HEK293 (cell line): ENCODE measurements at regions not wholly inside any gene's neighbourhood (a gene's known extent, or its start where the extent isn't known, plus 50 kb on each side); places are given as distances from the start of the nearest gene placed in this dataset.

Experiments used
- CTCF ChIA-PET: fragments of 350-600 bp; formaldehyde crosslinking; extraction: SDS; loops from one replicate; lab custom pipeline; 2021; ENCODE audit warnings: antibody characterized with exemption; lab: Yijun Ruan, JAX
- POLR2A ChIA-PET: fragments of 300-600 bp; formaldehyde crosslinking; extraction: SDS; loops from one replicate; lab custom pipeline; 2020; ENCODE audit warnings: antibody characterized with exemption, inconsistent platforms; lab: Yijun Ruan, JAX
- H3K27ac ChIP-seq: fragments of 200-500 bp; sonication (Bioruptor generic); 2 replicates; pipeline ENCODE4 v1.5.1; 2014; ENCODE audit warnings: low read depth, low read length, control low read depth, inconsistent platforms; ENCODE audit errors: extremely low read depth
- H3K36me3 ChIP-seq, 2 experiments: fragments of 200-500 bp in 1 of 2; sonication (Bioruptor generic) in 1 of 2; 1 replicate in 1 of 2; 2 replicates in 1 of 2; pipeline ENCODE4 v1.5.1; 2014 to 2017; ENCODE audit warnings: inconsistent platforms in 2 of 2, low read length in 2 of 2; ENCODE audit not compliant: control insufficient read depth in 2 of 2, insufficient read depth in 1 of 2
- H3K4me1 ChIP-seq: fragments of 200-500 bp; sonication (Bioruptor generic); 2 replicates; pipeline ENCODE4 v1.5.1; 2014; ENCODE audit warnings: mild to moderate bottlenecking, low read length, inconsistent platforms; ENCODE audit not compliant: control insufficient read depth, insufficient read depth
- H3K4me3 ChIP-seq: 2 replicates; pipeline ENCODE4 v1.5.1; 2011; ENCODE audit warnings: low read depth, mild to moderate bottlenecking, control low read depth, low read length, moderate library complexity
- H3K9me3 ChIP-seq: fragments of 200-500 bp; sonication (Bioruptor generic); 2 replicates; pipeline ENCODE4 v1.5.1; 2014; ENCODE audit warnings: low read depth, low read length, inconsistent platforms; ENCODE audit not compliant: control insufficient read depth, insufficient read depth
- CTCF ChIP-seq: fragments of 450-650 bp; formaldehyde crosslinking; IDR thresholded peaks from 2 replicates; pipeline ENCODE4 v1.5.1; 2016; ENCODE audit warnings: missing biosample characterization, missing genetic modification characterization
- ELK4 ChIP-seq: IDR thresholded peaks from 2 replicates; pipeline ENCODE4 v1.6.1; 2011; ENCODE audit warnings: mild to moderate bottlenecking, low read depth, low read length, borderline replicate concordance
- RBAK ChIP-seq: fragments of 450-650 bp; formaldehyde crosslinking; IDR thresholded peaks from 2 replicates; pipeline ENCODE4 v1.5.1; 2016; ENCODE audit warnings: missing biosample characterization, missing genetic modification characterization
- REPIN1 ChIP-seq: fragments of 450-650 bp; formaldehyde crosslinking; IDR thresholded peaks from 2 replicates; pipeline ENCODE4 v1.5.1; 2017; ENCODE audit warnings: missing biosample characterization, missing genetic modification characterization, low read depth
- SCRT1 ChIP-seq: fragments of 450-650 bp; formaldehyde crosslinking; IDR thresholded peaks from 2 replicates; pipeline ENCODE4 v1.5.1; 2016; ENCODE audit warnings: missing biosample characterization, missing genetic modification characterization, borderline replicate concordance
- SCRT2 ChIP-seq: fragments of 450-650 bp; formaldehyde crosslinking; IDR thresholded peaks from 2 replicates; pipeline ENCODE4 v1.5.1; 2016; ENCODE audit warnings: missing biosample characterization, missing genetic modification characterization
- SETDB1 ChIP-seq: IDR thresholded peaks from one replicate; pipeline ENCODE4 v1.6.1; 2017; ENCODE audit warnings: mild to moderate bottlenecking, low read length, moderate library complexity, mixed read lengths; ENCODE audit not compliant: insufficient read length
- SP3 ChIP-seq: fragments of 450-650 bp; formaldehyde crosslinking; IDR thresholded peaks from 2 replicates; pipeline ENCODE4 v1.5.1; 2016; ENCODE audit warnings: missing biosample characterization, missing genetic modification characterization
- TSHZ1 ChIP-seq: fragments of 450-650 bp; formaldehyde crosslinking; IDR thresholded peaks from 2 replicates; pipeline ENCODE4 v1.5.1; 2016; ENCODE audit warnings: missing biosample characterization, missing genetic modification characterization, borderline replicate concordance
- ZBTB17 ChIP-seq: fragments of 450-650 bp; formaldehyde crosslinking; IDR thresholded peaks from 2 replicates; pipeline ENCODE4 v1.5.1; 2016; ENCODE audit warnings: missing biosample characterization, missing genetic modification characterization
- ZBTB49 ChIP-seq: fragments of 450-650 bp; formaldehyde crosslinking; IDR thresholded peaks from 2 replicates; pipeline ENCODE4 v1.5.1; 2016; ENCODE audit warnings: missing biosample characterization, missing genetic modification characterization, low read depth
- ZBTB6 ChIP-seq: fragments of 450-650 bp; formaldehyde crosslinking; IDR thresholded peaks from 2 replicates; pipeline ENCODE4 v1.5.1; 2017; ENCODE audit warnings: missing biosample characterization, missing genetic modification characterization
- ZNF114 ChIP-seq: fragments of 450-650 bp; formaldehyde crosslinking; IDR thresholded peaks from 2 replicates; pipeline ENCODE4 v1.5.0; 2017; ENCODE audit warnings: missing biosample characterization, missing genetic modification characterization
- ZNF211 ChIP-seq: fragments of 450-650 bp; formaldehyde crosslinking; IDR thresholded peaks from 2 replicates; pipeline ENCODE4 v1.5.1; 2016; ENCODE audit warnings: low read depth, missing biosample characterization, missing genetic modification characterization
- ZNF280C ChIP-seq: fragments of 450-650 bp; formaldehyde crosslinking; IDR thresholded peaks from 2 replicates; pipeline ENCODE4 v1.5.1; 2016; ENCODE audit warnings: missing biosample characterization, missing genetic modification characterization
- ZNF302 ChIP-seq: fragments of 450-650 bp; formaldehyde crosslinking; IDR thresholded peaks from 2 replicates; pipeline ENCODE4 v1.5.1; 2016; ENCODE audit warnings: missing biosample characterization, missing genetic modification characterization, low read depth
- ZNF555 ChIP-seq: fragments of 450-650 bp; formaldehyde crosslinking; conservative IDR thresholded peaks from 2 replicates; pipeline ENCODE4 v1.5.1; 2017; ENCODE audit warnings: missing biosample characterization, mild to moderate bottlenecking, missing genetic modification characterization, inconsistent platforms
- ZNF600 ChIP-seq: fragments of 450-650 bp; formaldehyde crosslinking; IDR thresholded peaks from 2 replicates; pipeline ENCODE4 v1.5.1; 2016; ENCODE audit warnings: missing biosample characterization, missing genetic modification characterization
- ZNF623 ChIP-seq: fragments of 450-650 bp; formaldehyde crosslinking; IDR thresholded peaks from 2 replicates; pipeline ENCODE4 v1.5.1; 2016; ENCODE audit warnings: missing biosample characterization, missing genetic modification characterization
- ZNF624 ChIP-seq: fragments of 450-650 bp; formaldehyde crosslinking; IDR thresholded peaks from 2 replicates; pipeline ENCODE4 v1.5.1; 2017; ENCODE audit warnings: missing biosample characterization, missing genetic modification characterization
- ZNF76 ChIP-seq: fragments of 450-650 bp; formaldehyde crosslinking; IDR thresholded peaks from 2 replicates; pipeline ENCODE4; 2016; ENCODE audit warnings: low read depth, missing biosample characterization, missing genetic modification characterization, borderline replicate concordance
- ZNF785 ChIP-seq: fragments of 450-650 bp; formaldehyde crosslinking; IDR thresholded peaks from 2 replicates; pipeline ENCODE4 v1.5.1; 2016; ENCODE audit warnings: missing biosample characterization, missing genetic modification characterization
- ZNF792 ChIP-seq: fragments of 450-650 bp; formaldehyde crosslinking; IDR thresholded peaks from 2 replicates; pipeline ENCODE4 v1.5.1; 2016; ENCODE audit warnings: missing biosample characterization, missing genetic modification characterization
- ZNF837 ChIP-seq: fragments of 450-650 bp; formaldehyde crosslinking; IDR thresholded peaks from 2 replicates; pipeline ENCODE4 v1.5.1; 2016; ENCODE audit warnings: missing biosample characterization, missing genetic modification characterization

- TF ChIP-seq ZBTB49 (no peak), ELK4 (no peak), ZBTB6 (no peak), CTCF (tag by site-specific recombination) (no peak), ZNF555 (tag by site-specific recombination) (no peak), SP3 (no peak), ZNF600 (tag by site-specific recombination) (no peak), ZNF785 (tag by site-specific recombination) (no peak), ZNF302 (tag by site-specific recombination) (no peak)
These were observed 1176.1 kb downstream of the CDH11 start (continued) for GRCh38 chr16:63945806-63946205.

GRCh38 chr16:63943566-63943965 is 1178.3 kb downstream of the CDH11 start:
- no peaks in the 10 kb centered on the region for H3K9me3 ChIP-seq
- no peak overlapping the region for H3K27ac ChIP-seq
- H3K4me1 ChIP-seq, result no peaks in the 10 kb centered on the region
- POLR2A ChIA-PET, result no interaction called here
- CTCF ChIA-PET, result no interaction called here
- no peaks in the 10 kb centered on the region for H3K36me3 ChIP-seq
- TF ChIP-seq TSHZ1 (tag by site-specific recombination) (no peak), SETDB1 (no peak), ZBTB17 (tag by site-specific recombination) (no peak), ZNF76 (no peak), SCRT1 (tag by site-specific recombination) (no peak), ZNF114 (no peak), ZNF837 (tag by site-specific recombination) (no peak), ZNF623 (no peak), REPIN1 (no peak), ZNF792 (tag by site-specific recombination) (no peak), SCRT2 (tag by site-specific recombination) (no peak), ZNF624 (tag by site-specific recombination) (no peak), RBAK (tag by site-specific recombination) (no peak), ZNF280C (no peak), ZNF211 (tag by site-specific recombination) (no peak)
- no peak overlapping the region for H3K4me3 ChIP-seq
